HG02852 (cell line): ENCODE measurements at regions not wholly inside any gene's neighbourhood (a gene's known extent, or its start where the extent isn't known, plus 50 kb on each side); places are given as distances from the start of the nearest gene placed in this dataset.

Source experiments
- ATAC-seq: cut with Tn5 transposase; IDR thresholded peaks from one replicate; pipeline ENCODE4 v1.9.1; 2021; ENCODE audit warnings: mild to moderate bottlenecking, moderate library complexity; ENCODE audit not compliant: unreplicated experiment

DNA sequence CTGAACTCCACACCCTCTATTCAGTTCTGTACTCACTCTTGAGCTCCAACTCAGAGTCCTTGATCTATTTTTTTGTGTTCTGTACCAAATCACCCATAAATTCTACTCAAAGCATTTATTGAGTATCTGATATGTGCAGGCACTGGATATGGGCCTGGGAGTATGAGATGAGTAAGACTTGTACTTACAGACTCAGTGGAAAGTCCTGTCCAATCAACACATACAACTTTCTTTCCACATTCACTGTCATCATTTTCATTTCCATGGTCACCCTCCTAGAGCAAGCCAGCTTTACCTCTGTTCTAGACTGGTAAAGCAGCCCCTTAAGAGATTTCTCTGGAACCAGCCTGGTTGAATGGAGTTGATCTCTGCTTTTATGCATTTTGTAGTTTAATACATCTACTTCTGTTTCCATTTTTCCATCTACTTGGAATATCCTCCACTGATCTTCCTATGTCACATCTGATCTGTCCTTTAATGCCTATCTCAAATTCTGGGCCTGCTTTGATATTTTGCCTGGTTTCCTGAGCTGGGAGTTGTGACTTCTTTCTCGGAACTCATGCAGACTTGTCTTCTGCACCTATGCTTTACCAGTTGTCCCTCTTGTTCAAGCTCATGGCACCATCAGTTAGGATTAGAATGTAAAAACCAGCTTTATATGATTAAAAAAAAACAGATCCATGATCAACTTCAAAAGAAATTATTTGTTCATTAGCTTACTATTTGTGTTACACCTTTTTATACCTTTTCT, 96.9 kb upstream of the GLS start:
- ATAC-seq: no peak

DNA sequence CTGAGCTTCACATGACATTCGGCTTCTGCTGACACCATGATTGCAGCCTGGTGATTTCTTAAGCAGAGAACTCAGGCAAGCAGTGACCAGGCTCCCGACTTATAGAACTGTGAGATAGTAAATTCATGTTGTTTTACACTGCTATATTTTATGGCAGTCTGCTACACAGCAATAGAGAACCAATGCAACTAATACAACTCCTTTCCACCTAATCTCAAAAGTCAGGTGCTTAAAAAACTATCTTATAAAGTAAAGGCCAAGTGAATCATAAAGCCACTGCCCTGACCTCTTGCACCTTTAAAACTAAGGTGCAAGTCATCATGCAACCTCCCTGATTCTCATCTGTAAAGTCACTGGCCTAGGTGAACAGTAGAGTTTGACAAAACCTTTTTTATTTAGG, 95.3 kb upstream of the GLS start:
- ATAC-seq: no peak

DNA sequence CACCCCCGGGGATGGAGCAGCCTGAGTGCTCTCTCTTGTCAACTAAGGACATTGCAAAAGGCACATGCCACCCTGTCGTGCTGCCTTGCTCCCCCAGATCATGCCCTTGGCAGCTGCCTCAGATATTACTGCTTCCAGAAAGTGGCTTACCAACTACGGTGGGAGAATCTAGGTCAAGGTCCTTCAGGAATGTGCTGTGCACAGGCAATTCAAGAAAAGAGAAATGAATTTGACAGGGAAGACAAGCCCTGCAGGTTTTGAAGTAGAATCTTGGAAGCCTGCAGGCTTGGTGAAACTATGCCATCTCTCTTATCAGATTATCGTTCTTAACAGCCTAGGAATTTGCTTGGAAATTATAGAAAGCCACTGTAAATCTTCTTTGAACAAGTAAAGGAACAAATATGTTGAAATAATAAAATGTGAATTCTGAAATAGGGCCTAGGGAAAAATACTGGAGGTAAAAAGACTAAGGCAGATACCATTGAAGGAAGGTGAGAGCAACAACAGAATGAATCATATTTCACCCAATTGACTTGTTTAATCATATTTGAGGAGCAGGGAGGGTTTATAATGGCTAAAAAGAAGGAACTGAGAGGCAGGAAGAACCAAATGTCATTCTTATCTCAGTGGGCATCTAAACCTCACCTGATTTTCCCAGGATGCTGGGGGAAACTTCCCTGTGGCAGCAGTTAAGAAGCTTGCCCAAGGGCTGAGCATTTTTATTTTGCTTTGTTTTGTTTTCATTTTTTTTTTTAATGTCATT, 94.0 kb upstream of the GLS start:
- ATAC-seq: no peak

DNA sequence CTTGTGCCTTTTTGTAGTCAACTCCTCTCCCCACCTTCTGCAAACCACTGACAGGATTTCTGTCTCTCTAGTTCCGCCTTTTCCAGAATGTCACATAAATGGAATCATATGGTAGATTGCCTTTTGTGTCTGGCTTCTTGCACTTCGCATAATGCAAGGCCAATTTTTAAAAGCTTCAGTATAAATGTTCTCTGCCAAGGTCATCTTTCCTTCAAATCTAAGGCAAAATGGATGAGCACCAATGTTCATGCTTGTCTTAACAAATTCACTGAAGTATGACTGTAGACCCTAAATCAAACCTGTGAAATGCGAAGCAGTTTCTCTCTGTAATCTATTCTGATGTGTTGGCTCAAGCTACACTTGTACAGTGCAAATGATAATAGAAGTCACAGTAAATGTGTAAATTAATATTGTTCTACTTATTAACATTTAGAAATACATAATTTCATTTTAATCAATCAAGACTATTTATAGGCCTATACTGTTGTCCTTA, 92.8 kb upstream of the GLS start:
- no peak for ATAC-seq

DNA sequence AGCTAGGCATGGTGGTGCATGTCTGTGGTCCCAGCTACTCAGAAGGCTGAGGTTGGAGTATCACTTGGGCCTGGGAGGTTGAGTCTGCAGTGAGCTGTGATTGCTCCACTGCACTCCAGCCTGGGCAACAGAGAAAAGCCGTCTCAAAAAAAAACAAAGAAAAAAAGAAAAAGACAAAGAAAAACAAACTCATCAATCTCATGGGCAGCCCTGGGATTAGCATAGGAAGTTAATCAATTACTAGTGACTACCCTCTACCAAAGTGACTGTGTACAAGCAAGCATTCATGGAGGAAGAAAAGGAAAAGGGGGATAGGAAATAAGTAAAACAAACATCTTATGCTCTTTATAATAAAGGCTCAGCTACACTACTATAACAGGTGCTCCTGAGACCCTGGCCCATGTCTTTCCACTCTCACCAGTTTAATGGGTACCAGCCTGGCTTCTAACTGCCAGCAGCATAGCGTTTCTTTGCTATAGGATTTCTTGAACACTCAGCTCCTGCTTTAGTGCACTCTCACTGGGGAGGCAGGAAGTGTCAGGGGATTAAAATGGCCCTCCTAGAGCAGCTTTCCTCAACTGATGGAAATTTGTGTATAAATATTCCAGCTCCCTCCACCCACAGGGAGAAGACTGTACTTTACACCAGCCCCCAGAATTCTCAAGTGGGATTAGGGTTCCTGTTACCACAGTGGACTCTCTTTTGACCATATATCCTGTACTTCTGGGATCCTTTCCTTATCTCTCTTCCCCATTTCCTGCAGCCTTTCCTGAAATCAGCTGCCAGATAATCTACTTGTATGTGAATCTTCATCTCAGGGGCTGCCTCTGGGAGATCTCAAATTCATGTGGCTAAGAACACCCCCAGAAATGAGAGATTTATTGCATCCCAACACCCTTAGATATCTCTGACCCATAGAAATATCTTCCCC, 91.3 kb upstream of the GLS start:
- no peak for ATAC-seq

DNA sequence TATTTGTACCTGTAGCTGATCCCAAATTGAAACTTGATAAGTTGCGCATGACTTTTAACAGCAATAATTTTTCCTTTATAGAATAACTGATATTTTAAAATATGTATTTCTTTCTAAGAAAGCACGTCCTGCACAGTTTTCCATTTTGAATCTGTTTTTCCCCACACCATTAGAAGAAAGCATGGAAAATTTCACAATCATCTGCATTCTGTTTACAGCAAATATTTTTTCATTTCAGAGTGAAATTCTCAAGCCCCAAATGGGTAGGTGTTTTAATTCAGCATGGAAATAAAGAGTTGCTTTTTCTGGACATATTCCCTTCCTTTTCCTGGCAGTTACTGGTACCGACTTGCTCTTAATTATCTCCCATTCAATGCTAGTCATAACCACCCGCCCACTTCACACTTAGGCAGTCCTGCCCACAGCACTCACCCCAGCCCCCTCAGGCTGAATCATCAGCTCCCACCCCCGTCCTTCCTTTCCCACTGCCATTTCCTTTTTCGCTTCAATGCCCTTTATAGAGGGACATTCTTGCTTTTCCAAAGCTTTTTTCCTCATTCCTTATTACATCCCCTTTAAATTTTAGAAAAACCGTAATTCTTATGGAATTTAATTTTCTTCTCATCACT, 89.2 kb upstream of the GLS start:
- no peak for ATAC-seq

DNA sequence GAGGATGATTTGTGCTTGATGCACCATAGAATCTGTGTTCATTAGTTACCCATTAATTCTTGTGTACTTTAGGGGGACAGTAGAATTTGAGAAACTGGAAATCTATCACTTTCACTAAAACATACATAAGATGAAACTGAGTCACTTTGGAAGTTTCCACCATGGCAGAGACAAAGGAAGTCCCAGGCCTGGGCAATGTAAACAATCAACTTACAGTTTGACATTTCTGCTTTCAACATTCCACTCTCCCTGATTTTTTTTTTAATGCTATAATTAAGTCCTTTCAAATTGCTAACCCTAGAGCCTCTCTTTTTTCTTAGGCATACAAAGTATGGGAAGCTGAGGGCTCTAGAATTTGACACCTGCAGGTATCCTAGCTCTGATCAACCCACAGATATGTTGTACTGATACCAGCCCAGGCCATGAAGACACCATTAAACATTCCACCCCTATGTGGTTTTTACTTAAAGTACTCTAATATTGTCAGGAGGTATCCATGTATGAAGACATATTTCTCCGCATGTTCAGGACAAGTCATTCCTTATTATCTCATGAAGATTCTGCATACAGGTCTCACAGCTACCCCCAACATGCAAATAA, 88.5 kb upstream of the GLS start:
- no peak for ATAC-seq

DNA sequence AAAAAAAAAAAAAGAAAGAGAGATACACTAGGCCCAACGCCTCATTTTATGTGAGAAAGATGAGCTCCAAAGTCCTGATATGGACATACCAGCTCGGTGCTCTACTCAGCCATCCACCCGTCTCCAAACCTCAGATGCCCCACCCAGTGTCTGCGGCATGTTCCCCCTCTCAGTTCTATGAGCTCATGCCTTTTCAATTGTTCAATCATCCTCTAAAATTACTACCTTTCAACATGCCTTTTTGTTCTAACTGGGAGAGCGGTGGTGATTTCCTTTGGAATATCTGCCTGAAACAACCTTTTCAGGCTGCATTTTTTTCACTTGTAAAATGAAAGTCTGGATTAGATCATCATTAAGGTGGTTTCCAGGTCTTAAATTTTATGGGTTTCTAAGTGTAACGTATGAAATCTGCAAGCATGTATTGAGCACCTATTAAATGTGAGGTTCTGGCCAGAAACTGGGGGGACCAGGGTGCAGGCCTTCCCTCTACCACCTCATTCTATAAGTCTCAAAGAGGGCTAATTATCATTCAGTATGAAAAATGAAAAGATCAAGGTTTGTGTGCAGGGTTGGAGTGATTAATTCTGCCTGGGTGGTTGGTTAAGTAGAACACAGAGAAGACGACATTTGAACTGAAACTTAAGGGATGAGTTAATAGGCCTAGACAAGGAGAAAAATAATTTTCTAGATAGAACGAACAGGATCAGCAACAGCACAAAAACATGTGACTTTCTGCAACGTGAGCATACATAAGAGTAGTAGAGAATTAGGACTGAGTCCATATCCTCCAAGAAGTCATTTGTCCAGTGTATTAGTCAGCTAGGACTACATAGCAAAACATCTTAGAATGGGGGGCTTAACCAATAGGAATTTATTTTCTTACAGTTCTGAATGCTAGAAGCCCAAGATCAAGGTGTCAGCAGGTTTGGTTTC, 87.4 kb upstream of the GLS start:
- no peak for ATAC-seq

DNA sequence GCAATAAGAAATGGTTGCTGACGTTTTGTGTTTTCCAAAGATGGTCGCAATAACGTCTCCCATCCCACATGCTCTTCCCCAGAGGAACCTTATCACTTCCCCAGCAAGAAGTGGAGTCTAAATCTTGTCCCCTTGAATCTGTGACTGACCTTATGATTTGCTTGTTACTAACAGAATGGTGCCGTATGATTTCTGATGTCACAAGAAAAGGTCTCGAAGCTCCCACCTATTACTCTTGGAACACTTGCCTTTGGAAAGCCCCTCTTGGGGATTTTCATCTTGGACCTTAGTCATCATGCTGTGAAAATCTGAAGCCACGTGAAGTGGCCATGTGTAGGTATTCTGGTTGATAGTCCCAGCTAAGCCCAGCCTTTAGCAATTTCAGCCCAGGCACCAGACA, 86.2 kb upstream of the GLS start:
- ATAC-seq: no peak

DNA sequence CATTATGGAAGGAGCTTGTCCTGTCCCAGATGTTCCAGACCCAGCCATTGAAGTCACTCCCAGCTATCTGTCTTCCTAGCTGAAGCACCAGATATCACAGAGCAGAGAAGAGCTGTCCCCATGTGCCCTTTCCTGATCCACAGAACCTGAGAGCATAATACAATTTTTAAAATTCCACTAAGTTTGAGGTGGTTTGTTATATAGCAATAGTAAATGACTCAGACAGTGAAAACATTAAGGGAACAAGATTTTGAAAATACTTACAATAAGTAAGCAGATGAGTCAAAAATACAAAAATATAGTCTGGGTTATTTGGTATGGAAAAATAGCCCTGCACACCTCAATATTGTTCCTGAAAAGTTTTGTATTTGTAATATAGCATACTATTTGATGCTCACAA, 85.8 kb upstream of the GLS start:
- no peak for ATAC-seq

DNA sequence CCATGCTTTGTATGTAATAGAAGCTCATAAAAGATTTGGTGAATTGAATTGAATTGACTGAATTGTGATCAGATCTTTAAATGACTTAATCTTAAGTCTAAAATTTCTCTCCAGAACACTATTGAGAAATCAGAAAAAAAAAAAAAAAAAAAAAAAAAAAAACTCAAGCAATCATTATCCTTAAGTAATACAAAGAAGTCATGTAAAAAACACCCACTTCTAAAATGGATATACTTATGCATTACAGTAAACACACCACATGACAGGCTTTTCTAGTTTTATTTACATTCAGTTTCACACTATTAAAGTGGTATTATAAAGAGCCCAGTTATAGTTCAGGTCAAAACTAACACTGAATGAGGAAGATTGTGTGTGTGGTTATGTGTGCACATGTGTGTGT, 84.9 kb upstream of the GLS start:
- ATAC-seq: no peak

DNA sequence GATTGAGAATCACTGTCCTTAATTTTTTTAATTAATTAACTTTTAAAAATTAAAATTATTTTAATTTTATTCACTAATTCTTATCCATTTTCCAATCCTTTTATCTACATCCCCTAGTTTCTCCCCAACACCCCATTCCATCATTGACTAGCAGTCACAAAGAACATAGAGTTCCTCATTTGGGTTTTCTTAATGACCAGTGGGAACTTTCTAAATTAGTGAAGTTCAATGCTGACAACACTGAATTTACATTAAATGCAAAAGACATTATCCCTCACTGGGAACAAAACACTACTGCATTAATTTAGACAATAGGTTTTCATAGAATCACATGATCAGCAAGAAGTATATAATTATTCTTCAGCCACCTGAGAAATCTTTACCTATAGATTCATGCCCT, 80.6 kb upstream of the GLS start:
- no peak for ATAC-seq

DNA sequence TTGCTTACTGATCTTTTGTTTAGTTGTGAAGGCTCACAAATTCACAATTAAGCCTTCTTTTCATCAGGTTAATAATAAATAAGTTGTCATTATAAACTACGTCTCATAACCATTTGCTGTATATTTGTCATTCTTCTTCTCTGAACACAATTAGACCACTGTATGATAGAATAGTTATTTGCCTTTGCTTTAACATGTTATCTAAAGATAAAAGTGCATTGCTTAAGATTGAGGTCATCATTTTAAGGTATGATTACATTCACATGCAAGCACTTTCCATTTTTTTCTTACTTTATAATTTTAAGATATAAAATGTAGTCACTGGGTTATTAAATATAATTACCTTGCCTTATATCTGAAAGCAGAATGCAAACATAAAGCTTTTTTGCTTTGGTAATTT, 80.1 kb upstream of the GLS start:
- ATAC-seq: no peak

DNA sequence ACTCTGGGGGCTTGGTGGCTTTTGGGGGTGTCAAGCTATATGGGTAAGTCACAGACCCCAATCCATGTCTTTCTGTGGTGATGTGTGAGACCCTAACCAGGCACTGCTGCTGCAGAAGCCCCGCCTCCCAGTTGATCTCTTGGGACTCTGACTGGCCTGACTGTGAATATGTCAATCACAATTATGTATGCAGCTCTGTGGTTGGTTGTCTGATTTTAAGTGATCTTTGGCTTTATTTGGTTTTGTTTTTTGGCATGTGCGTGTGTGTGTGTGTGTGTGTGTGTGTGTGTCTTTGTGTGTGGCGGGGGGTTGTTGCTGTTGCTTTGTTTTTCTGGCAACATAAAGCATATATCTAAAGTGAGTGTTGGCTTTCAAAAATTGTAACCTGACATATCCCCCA, 78.5 kb upstream of the GLS start:
- no peak for ATAC-seq

DNA sequence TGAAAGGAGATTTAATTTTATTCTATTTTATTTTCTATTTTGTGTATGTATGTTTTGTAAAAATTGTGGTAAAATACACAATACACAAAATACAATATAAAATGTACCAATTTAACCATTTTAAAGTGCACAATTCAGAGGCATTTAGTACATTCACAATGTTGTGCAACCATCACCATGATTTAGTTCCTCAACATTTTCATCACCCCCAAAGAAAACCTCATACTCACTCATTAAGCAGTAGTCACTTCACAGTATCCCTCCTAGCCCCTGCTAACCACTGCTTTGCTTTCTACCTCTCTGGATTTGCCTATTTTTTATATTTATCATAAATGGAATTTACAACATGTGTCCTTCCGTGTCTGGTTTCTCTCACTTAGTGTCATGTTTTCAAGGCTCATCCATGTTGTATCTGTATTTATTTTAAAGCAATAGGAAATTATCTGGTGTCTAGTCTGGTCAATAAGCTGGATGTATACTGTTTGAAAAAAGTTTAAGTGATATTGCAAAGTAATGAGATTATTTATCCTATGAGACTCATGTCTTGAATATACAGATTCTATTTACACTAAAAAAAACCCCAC, 77.9 kb upstream of the GLS start:
- no peak for ATAC-seq

DNA sequence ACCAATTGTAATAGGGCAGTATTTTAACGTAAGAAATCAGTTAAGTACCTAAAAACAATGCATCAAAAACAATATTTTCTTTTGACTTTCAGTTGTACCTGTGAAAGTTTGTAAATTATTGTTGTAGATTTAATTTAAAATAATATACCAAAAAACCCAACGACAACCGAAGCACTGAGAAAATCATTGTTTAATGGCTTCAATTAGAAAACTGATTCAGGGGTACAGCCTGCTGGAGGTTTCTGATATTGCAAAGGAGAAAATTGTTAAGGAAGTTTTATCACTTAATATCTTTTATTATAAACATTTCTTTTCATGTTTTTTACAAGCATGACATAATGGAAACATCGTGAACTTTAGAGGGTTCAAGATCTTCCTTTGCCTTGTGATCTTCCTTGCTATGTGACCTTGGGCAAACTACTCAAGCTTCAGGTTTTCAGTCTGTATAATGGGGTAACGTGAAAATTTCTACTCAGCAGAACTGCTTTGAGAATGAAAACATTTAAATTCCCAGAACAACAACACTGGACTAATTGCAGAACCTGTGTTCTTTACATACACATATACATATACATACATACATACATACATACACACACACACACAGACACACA, 76.3 kb upstream of the GLS start:
- ATAC-seq: no peak

DNA sequence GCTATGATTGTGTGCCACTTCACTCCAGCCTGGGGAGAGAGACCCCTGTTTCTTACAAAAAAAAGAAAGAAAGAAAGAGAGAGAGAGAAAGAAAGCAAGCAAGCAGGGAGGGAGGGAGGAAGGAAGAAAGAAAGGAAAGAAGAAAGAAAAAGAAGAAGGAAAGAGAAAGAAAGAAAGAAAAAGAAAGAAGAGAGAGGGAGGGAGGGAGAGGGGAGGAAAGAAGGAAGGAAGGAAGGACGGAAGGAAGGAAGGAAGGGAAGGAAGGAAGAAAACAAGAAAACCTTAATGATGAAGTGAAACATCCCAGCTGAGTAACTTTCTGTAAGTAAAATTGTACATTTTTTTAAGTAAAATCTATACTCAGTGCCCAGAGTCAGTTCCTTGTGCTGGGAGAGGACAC, 75.5 kb upstream of the GLS start:
- ATAC-seq: no peak

DNA sequence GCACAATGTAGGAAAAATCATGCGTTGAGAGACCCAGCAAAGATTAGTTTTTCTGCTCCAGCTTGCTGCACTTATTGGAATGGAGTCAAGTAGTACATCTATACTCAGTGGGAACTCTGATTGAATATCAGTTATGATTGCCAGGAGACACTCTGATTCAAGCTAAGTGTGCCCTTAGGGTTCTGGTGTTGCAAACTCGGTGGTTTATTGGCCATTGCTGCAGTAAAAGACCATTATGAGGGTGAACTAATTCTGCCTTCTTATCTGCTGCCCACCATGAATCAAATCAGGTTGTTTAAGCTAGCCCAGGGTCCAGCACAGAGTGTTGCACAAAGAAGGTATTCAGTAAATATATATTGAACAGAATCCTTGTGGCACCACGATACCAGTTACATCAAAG, 74.8 kb upstream of the GLS start:
- ATAC-seq: no peak

DNA sequence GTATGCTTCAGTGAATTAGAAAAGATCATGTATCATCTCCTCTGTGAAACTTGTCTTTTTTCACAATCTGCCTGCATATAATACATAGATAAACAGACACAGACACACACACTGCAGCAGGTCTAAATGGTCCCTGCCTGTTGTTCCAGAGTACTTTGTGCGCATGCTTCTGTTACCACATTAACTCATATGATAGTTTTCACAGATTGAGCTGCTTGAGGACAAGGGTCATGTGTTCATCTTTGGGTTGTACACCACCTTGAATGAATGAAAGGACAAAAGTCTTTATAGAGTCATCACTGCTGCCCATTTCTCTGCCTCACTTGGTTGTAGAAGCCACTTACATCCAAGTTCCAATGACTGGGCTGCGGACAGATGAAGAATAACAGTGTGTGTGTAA, 72.7 kb upstream of the GLS start:
- ATAC-seq: no peak
